DLD1 (cell line): ENCODE measurements at regions not wholly inside any gene's neighbourhood (a gene's known extent, or its start where the extent isn't known, plus 50 kb on each side); places are given as distances from the start of the nearest gene placed in this dataset.

Experiments used
- in situ Hi-C: cut with HindIII; loops from 2 replicates; pipeline ENCODE4 v1.10.0; 2017; ENCODE audit warnings: low sequenced_read_pairs

GRCh38 chr10:90440870-90441269, 417.0 kb downstream of the HTR7 start:
- in situ Hi-C loops = loop anchor here (10.0 kb wide), 1 partner anchor 116 kb away; no protein-coding TSS in a partner anchor

GRCh38 chr10:90443342-90443741, 414.5 kb downstream of the HTR7 start:
- in situ Hi-C loops = loop anchor here (10.0 kb wide), 1 partner anchor 119 kb away; no protein-coding TSS in a partner anchor

- in situ Hi-C loops = loop anchor here (10.0 kb wide), 1 partner anchor 123 kb away; no protein-coding TSS in a partner anchor
Observed at GRCh38 chr10:90447831-90448230, 410.0 kb downstream of the HTR7 start.

GRCh38 chr10:90450797-90451196, 407.0 kb downstream of the HTR7 start:
- in situ Hi-C loops = no loop called here

GRCh38 chr10:90451283-90451682, 406.6 kb downstream of the HTR7 start:
- in situ Hi-C loops = no loop called here

GRCh38 chr10:90458054-90458453, 399.8 kb downstream of the HTR7 start:
- in situ Hi-C loops = no loop called here

- in situ Hi-C loops = no loop called here
Observed at GRCh38 chr10:90458571-90458970, 399.3 kb downstream of the HTR7 start.

- in situ Hi-C loops = no loop called here
Observed at GRCh38 chr10:90461437-90462155, 396.2 kb downstream of the HTR7 start.

- in situ Hi-C loops = no loop called here
Observed at GRCh38 chr10:90462749-90463470, 394.9 kb downstream of the HTR7 start.

- in situ Hi-C loops = no loop called here
Observed at GRCh38 chr10:90464329-90464728, 393.5 kb downstream of the HTR7 start.

- in situ Hi-C loops = no loop called here
Observed at GRCh38 chr10:90470966-90471365, 386.9 kb downstream of the HTR7 start.

- in situ Hi-C loops = no loop called here
Observed at GRCh38 chr10:90480466-90480865, 377.4 kb downstream of the HTR7 start.

- in situ Hi-C loops = no loop called here
Observed at GRCh38 chr10:90481326-90481923, 376.4 kb downstream of the HTR7 start.

- in situ Hi-C loops = no loop called here
Observed at GRCh38 chr10:90484518-90484917, 373.3 kb downstream of the HTR7 start.

GRCh38 chr10:90494183-90494582, 363.7 kb downstream of the HTR7 start:
- in situ Hi-C loops = no loop called here

GRCh38 chr10:90504172-90504571, 353.7 kb downstream of the HTR7 start:
- in situ Hi-C loops = no loop called here

GRCh38 chr10:90526721-90527120, 331.1 kb downstream of the HTR7 start:
- in situ Hi-C loops = no loop called here

GRCh38 chr10:90530521-90530920, 327.3 kb downstream of the HTR7 start:
- in situ Hi-C loops = no loop called here

- in situ Hi-C loops = no loop called here
Observed at GRCh38 chr10:90557385-90557784, 300.5 kb downstream of the HTR7 start.

- in situ Hi-C loops = no loop called here
Observed at GRCh38 chr10:90560331-90560730, 297.5 kb downstream of the HTR7 start.

- in situ Hi-C loops = no loop called here
Observed at GRCh38 chr10:90561666-90562065, 296.2 kb downstream of the HTR7 start.
